Iris pigment epithelial cell (primary cell): ENCODE measurements at regions not wholly inside any gene's neighbourhood (a gene's known extent, or its start where the extent isn't known, plus 50 kb on each side); places are given as distances from the start of the nearest gene placed in this dataset.
"Not testable (repeated sequence)": the region's sequence is repeated elsewhere in the genome, so short reads cannot be mapped to it uniquely, and the experiment has no call there.

Experiments used
- DNase-seq: peaks from one replicate; pipeline ENCODE4 v3.0.0-alpha.2; 2011; ENCODE audit warnings: low read depth

- no peak for DNase-seq
These were observed 336.0 kb upstream of the ONECUT1 start for GRCh38 chr15:53126144-53126543.

DNA sequence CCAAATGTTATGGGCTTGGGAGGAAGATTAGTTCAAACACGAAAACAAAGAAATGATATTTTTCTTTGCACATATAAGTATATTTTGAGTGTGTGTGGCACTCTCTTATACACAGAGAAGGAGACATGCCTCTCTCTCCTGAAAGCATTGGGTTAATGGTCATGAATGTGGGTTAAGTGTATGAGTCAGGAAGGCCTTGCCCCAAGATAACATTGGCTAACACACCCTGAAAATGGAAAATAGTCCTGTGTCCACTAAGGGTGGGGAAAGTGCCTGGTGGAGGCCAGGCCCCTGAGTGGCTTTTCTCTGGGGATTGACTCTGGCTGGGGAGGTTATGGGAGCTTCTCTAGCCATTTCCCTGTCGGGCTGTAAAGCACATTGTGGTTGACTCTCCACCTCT is 332.7 kb upstream of the ONECUT1 start:
- DNase-seq = no peak

GRCh38 chr15:53116915-53117314 is 326.8 kb upstream of the ONECUT1 start:
- DNase-seq = not testable (repeated sequence)

DNA sequence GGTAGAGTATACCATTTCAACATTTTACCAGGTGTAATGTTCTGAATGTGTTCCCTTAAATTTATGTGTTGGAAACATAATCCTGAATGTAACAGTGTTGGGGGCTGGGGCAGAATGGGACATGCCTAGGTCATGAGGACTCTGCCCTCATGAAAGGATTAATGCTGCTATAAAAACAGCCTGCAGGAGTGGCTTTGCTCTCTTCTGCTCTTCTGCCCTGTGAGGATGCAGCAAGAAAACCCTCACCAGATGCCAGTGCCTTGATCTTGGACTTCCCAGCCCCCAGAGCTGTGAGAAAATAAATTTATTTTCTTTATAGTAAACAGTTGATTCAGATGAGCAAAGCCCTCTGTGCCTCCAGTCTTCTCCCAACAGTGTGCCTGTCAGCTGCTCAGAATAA is 326.0 kb upstream of the ONECUT1 start:
- DNase-seq = no peak

GRCh38 chr15:53115563-53115962 is 325.4 kb upstream of the ONECUT1 start:
- DNase-seq = no peak

- DNase-seq = no peak
These were observed 324.8 kb upstream of the ONECUT1 start for GRCh38 chr15:53114960-53115359.

GRCh38 chr15:53110999-53111398 is 320.9 kb upstream of the ONECUT1 start:
- no peak for DNase-seq

GRCh38 chr15:53108319-53108718 is 318.2 kb upstream of the ONECUT1 start:
- no peak for DNase-seq

- no peak for DNase-seq
These were observed 317.7 kb upstream of the ONECUT1 start for GRCh38 chr15:53107855-53108254.

DNA sequence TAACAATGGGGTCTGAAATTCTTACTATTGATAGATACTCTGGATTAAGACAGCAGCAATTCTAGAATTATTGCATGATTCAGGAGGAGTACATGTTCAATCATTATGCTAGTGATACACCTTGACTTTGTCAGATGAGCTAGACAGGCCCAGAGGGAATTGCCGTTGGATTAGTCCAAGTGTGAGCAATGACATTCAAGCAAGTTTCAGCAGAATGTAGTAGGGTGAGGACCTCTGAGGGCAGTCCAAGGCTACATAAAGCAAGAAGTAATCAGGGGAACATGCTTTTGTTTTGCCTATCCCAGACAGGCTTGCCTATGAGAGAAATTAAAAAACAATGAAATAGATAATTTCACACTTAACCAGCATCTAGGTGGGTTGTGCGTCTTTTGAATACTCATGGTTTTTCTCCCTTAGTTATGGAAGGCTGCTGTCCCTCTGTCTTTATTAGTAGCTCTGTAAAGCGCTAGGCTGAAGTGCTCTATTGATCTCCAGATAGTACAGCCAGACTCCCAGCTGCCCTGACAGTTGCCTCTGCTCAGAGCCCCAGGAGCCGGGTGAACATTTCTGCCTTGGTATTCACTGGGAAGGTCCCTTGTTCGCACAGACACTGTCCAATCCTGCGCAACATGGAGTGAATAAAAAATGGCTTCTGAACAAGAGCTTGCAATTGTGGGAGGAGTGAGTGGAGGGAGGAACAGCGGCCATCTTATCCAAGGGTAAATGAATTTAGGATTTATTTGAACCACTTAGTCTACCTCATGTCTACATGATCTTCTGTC is 316.6 kb upstream of the ONECUT1 start:
- DNase-seq = no peak

DNA sequence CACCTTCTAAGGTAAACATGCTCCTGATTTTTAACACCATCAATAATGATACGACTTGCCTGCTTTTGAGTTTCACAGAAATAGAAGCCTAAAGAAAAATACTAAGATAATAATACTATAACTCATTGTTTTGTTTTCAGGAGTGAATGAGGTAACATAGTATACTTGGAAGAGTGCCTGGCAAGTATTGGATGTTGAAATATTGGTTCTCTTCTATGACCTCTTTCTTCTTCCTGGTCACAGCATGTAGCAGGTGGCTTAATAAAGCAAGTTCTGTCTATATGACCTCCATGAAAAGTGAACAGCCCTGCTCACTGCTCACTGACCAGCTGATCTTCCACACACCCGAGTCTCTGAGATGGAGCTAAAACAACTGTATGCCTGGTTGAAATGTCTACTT is 312.3 kb upstream of the ONECUT1 start:
- no peak for DNase-seq

GRCh38 chr15:53080484-53080883 is 290.3 kb upstream of the ONECUT1 start:
- no peak for DNase-seq

GRCh38 chr15:53074221-53074620 is 284.1 kb upstream of the ONECUT1 start:
- no peak for DNase-seq

DNA sequence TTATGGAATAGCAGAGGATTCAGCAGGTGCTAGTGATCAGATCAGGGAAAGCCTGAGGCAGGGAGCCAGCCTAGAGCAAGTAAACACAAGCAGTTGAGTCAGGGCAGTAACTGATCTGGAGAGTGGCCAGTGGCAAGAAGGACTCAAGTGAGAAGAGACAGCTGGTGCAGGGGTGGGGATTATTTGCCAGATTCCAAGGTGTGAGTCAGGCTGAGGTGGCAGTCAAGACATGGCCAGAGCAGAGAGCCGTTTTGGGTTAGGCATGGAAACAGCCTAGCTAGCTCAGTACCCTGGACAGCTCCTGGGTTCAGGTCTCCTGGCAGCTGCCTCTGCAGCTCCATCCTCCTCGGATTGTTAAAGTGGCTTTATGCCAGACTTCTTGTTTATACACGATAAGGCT is 281.9 kb upstream of the ONECUT1 start:
- DNase-seq = peak; percentile 38

DNA sequence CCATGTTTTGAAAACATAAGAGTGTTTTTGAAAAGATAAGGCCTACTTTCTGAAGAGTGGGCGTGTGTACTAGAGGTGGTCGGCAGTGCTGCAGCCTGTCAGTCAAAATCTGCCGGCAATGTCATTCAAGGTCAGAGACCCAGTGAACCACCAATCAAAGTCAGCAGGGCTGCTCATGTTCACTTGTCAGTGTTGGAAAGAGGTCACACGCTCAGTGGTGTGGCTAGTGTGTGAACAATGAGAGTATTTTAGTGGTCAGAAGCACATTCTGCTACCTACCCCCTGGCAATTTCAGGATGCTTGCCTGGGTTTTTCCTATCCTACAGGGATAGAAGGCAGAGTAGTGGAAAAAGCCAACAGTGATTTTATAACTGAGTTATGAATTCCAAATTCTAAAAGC is 278.5 kb upstream of the ONECUT1 start:
- no peak for DNase-seq

- no peak for DNase-seq
These were observed 269.3 kb upstream of the ONECUT1 start for GRCh38 chr15:53059273-53060043.

- no peak for DNase-seq
These were observed 256.1 kb upstream of the ONECUT1 start for GRCh38 chr15:53046153-53046790.

- DNase-seq = no peak
These were observed 248.5 kb upstream of the ONECUT1 start for GRCh38 chr15:53038655-53038941.

GRCh38 chr15:53037904-53038654 is 247.9 kb upstream of the ONECUT1 start:
- DNase-seq = no peak

DNA sequence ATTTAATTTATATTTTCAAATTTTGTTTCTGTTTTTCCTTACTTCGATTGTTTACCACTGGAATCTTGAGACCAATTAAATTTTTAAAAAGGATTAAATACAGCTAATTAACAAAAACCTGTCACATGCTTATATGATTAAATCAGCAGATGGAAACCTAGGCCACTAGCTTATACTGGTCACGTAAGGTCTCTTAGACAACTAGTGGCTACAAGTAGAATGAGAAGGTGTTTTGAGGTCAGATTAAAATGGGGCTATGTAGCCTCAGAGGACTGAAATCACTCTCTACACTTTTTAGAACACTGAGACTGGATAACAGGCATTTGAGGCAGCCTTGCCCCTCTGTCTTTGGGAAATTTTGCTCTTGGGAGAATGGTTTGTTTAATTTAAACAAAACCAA is 246.5 kb upstream of the ONECUT1 start:
- no peak for DNase-seq

GRCh38 chr15:53034767-53035245 is 244.7 kb upstream of the ONECUT1 start:
- DNase-seq = no peak

DNA sequence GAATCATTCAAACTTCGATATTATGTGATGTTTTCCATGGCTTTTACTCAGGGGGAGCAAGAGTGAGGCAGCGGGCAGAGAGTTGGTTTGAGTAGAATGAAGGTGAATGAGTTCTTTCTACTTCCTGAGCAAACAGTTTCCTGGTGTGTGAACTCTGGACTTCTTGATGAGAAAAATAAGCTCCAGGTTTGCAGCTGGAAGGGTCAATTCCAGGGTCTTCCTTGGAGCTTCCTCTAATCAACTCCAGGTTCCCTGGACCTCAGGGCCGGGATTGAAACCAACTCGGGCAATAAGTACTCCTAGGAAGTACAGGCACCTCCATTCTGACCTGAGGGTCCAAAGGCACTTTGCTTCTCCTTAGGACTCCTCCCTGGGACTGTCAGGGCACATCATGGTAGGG is 243.6 kb upstream of the ONECUT1 start:
- no peak for DNase-seq
